ENCODE measurements at regions not wholly inside any gene's neighbourhood (a gene's known extent, or its start where the extent isn't known, plus 50 kb on each side); places are given as distances from the start of the nearest gene placed in this dataset.

DNA sequence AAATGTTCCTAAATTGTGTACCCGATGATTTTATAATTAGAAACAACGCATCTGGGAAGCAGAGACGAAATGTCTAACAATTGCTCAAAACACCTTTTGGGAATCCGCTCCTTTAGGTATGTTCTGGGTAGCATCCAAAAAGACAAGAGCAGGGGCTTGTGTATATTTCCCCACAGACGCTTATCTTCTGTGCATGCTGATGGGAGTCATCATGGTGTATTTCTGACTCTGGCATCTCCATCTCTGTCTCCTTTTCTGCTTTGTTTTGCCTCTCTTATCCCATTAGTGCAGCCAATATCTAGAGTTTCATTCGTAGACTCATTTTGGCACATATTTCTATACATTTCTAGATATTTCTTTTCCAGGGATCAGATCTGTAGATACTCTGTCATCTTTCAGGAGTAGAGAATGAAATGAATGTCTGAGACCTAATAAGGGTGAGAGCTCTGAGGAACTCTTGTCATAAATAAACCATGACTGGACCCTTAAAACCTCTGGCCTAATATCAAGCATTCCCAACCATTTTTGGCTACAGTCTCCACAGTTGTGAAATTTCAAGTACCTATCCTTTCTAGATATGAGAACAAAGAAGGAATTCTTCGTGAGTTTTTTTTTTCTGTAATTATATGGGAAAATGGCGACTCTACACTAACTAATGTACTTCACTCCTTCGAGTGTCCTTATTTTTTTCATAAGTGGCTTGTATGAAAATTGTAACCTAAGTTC, 508.2 kb downstream of the ACTL7B start:
- TF ChIP-seq YY1 (IDR thresholded peaks at IDR 0.05; ENCODE audit: insufficient read depth, insufficient read length) (no peak), ZNF274 (IDR thresholded peaks at IDR 0.05; ENCODE audit: low read depth, low read length) (no peak), SUZ12 (IDR thresholded peaks at IDR 0.05; ENCODE audit: extremely low read depth, insufficient read depth, insufficient read length) (no peak)

Measured in NT2/D1 (cell line).